ENCODE measurements at regions not wholly inside any gene's neighbourhood (a gene's known extent, or its start where the extent isn't known, plus 50 kb on each side); places are given as distances from the start of the nearest gene placed in this dataset.

DNA sequence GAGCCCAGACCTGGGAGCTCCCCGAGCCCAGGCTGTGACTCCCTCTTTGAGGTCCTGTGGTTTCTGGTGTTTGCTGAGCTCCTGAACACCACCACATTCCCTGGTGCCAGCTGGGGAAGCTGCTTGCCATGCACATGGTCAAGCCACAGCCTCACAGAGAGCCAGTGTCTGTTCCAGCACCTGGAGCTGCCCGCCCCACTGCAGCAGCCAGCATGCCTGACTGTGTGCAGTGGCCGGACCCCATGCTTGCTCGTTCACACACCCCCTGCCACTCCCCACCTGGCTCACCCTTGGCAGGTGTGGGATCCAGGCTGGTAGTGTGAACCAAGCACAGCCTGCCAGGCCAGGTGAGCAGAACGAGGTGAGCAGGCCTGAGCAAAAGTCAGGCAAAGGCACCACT, 95.6 kb upstream of the FAM9C start (continued):
- no peak for TF ChIP-seq EZH2phosphoT487 (IDR thresholded peaks at IDR 0.05; ENCODE audit: borderline replicate concordance, low read depth)
- no peak for TF ChIP-seq JUND (IDR thresholded peaks at IDR 0.05)
- TF ChIP-seq RCOR1 (IDR thresholded peaks at IDR 0.05; ENCODE audit: low read length), result no peak

DNA sequence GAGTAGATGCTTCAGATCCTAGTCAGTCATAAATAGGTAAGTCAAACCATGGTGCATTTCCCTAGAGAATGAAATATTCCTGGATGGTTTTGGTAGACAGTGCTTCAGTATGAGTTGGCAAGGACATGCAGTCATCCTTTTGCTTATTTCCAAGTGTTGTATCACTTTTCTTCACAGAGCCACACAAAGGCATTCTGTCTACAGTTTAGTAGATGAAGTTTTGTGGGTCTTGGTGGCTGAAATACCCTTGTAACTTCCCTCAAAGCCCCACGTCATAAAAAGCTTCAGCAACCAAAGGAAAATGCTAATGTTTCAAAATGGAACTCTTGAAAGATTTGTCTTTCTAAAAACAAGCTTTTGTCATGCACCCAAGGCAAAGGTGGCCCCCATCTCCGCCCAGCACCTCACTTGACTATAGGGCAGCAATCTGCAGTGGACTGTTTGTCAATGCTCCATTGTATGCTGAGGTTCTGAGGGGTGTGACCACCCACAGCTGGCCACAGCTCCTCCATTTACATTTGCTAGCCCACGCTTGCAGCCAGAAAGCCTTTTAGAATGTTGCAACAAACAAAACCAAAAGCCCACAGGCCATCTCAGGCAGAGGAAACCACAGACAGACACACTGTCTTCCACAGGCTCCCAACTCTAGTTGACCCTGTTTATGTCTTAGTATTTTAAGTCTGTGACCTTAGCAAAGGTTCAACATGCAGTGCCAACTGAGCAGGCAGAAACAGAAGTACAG, 87.1 kb upstream of the FAM9C start:
- 60% methylated on average over 3 of the region's 3 CpGs for WGBS (ENCODE audit: low lambda C conversion rate)
- no peak overlapping the region for H3K9ac ChIP-seq
- H3K27me3 ChIP-seq (ENCODE audit: insufficient read depth), result no peaks in the 10 kb centered on the region
- CTCF ChIA-PET, result no interaction called here
- POLR2A ChIA-PET, result no interaction called here
- H3K36me3 ChIP-seq (replicated peaks in 1 of 2; ENCODE audit: control insufficient read depth in 1 of 2, insufficient read depth in 2 of 2, low read length in 1 of 2), result no peaks in the 10 kb centered on the region
- H3K9me2 ChIP-seq, result no peaks in the 10 kb centered on the region
- no peaks in the 10 kb centered on the region for H3K79me2 ChIP-seq (ENCODE audit: insufficient read depth)
- TF ChIP-seq REST (IDR thresholded peaks at IDR 0.05; ENCODE audit: low read depth, low read length) (no peak), MXI1 (IDR thresholded peaks at IDR 0.05; ENCODE audit: low read depth, low read length) (no peak), FOXM1 (IDR thresholded peaks at IDR 0.05; ENCODE audit: low read depth) (no peak), NFIC (IDR thresholded peaks at IDR 0.05; ENCODE audit: borderline replicate concordance) (no peak), POLR2AphosphoS5 (IDR thresholded peaks at IDR 0.05; ENCODE audit: low read depth, low read length) (no peak), GABPA (IDR thresholded peaks at IDR 0.05; ENCODE audit: low read depth) (no peak), ELF1 (IDR thresholded peaks at IDR 0.05) (no peak), CHD2 (IDR thresholded peaks at IDR 0.05; ENCODE audit: low read length, partially characterized antibody) (no peak), FOXJ3 (CRISPR knock-in tag; IDR thresholded peaks at IDR 0.05) (no peak), TCF12 (IDR thresholded peaks at IDR 0.05) (no peak), RXRA (IDR thresholded peaks at IDR 0.05; ENCODE audit: borderline replicate concordance, low read depth) (no peak), RAD21 (IDR thresholded peaks at IDR 0.05; ENCODE audit: low read length) (no peak), RFX5 (IDR thresholded peaks at IDR 0.05; ENCODE audit: low read length) (no peak), YY1 (IDR thresholded peaks at IDR 0.05; ENCODE audit: low read depth) (no peak)
- TF ChIP-seq, protein P1, sequence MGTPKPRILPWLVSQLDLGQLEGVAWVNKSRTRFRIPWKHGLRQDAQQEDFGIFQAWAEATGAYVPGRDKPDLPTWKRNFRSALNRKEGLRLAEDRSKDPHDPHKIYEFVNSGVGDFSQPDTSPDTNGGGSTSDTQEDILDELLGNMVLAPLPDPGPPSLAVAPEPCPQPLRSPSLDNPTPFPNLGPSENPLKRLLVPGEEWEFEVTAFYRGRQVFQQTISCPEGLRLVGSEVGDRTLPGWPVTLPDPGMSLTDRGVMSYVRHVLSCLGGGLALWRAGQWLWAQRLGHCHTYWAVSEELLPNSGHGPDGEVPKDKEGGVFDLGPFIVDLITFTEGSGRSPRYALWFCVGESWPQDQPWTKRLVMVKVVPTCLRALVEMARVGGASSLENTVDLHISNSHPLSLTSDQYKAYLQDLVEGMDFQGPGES (IDR thresholded peaks at IDR 0.05; ENCODE audit: low read depth, low read length), result no peak
- DNase-seq, result no peak
- H3F3A ChIP-seq (replicated peaks; ENCODE audit: insufficient read depth), result no peaks in the 10 kb centered on the region
- H3K9me3 ChIP-seq, result no peaks in the 10 kb centered on the region
- H2AFZ ChIP-seq (ENCODE audit: low read depth), result no peak overlapping the region
- no peak overlapping the region for H3K4me2 ChIP-seq
- H3K4me3 ChIP-seq (ENCODE audit: low read depth in 2 of 2, low read length in 1 of 2), result no peak overlapping the region
- no peaks in the 10 kb centered on the region; a peak in 2 of 4 replicates for H3K4me1 ChIP-seq (ENCODE audit: control insufficient read depth in 1 of 2, insufficient read depth in 2 of 2, low read depth in 1 of 2, low read length in 1 of 2)
- no peaks in the 10 kb centered on the region for H4K20me1 ChIP-seq (ENCODE audit: insufficient read depth)
- no peak overlapping the region for H3K27ac ChIP-seq (ENCODE audit: low read depth in 2 of 2, low read length in 1 of 2)
